CD14-positive monocyte (primary cell): ENCODE measurements at regions not wholly inside any gene's neighbourhood (a gene's known extent, or its start where the extent isn't known, plus 50 kb on each side); places are given as distances from the start of the nearest gene placed in this dataset.

ENCODE experiments used
- DNase-seq, 3 donors: peaks; one replicate each; pipeline ENCODE4 v3.0.0-alpha.2; 2011 to 2022
- H2AFZ ChIP-seq: 2 replicates; pipeline ENCODE4 v1.6.0; 2012; ENCODE audit warnings: mild to moderate bottlenecking, low read depth, low read length, inconsistent platforms; ENCODE audit not compliant: insufficient read depth, poor library complexity, severe bottlenecking
- H3K27ac ChIP-seq, 2 donors: 1 replicate in 1 of 2; 2 replicates in 1 of 2; pipeline ENCODE4 v1.5.1; 2012 to 2013; ENCODE audit warnings: low read length in 2 of 2, control low read depth in 1 of 2, inconsistent platforms in 1 of 2, low read depth in 1 of 2, mild to moderate bottlenecking in 1 of 2
- H3K27me3 ChIP-seq, 2 donors: one replicate each; pipeline versions ENCODE4 v1.6.0 to v1.6.1; 2011 to 2013; ENCODE audit warnings: low read length in 2 of 2; ENCODE audit not compliant: control insufficient read depth in 2 of 2, insufficient read depth in 2 of 2
- H3K36me3 ChIP-seq, 2 donors: replicated peaks in 1 of 2; 1 replicate in 1 of 2; 2 replicates in 1 of 2; pipeline versions ENCODE4 v1.5.1 to v1.6.1; 2012 to 2013; ENCODE audit warnings: low read length in 2 of 2, control low read depth in 1 of 2, inconsistent platforms in 1 of 2, mild to moderate bottlenecking in 1 of 2; ENCODE audit not compliant: insufficient read depth in 2 of 2, control insufficient read depth in 1 of 2
- H3K4me1 ChIP-seq, 2 donors: 1 replicate in 1 of 2; 2 replicates in 1 of 2; pipeline versions ENCODE4 v1.5.1 to v1.6.1; 2012 to 2013; ENCODE audit warnings: low read length in 2 of 2, control low read depth in 1 of 2, inconsistent platforms in 1 of 2, mild to moderate bottlenecking in 1 of 2, moderate library complexity in 1 of 2; ENCODE audit not compliant: insufficient read depth in 2 of 2, control insufficient read depth in 1 of 2
- H3K4me2 ChIP-seq: replicated peaks from 2 replicates; pipeline ENCODE3; 2012; ENCODE audit warnings: low read length, moderate library complexity, mild to moderate bottlenecking; ENCODE audit not compliant: poor library complexity, severe bottlenecking; ENCODE audit errors: extremely low read depth
- H3K4me3 ChIP-seq, 3 experiments: fragments of 200-600 bp in 1 of 3; sonication (generic) in 1 of 3; replicated peaks in 1 of 3; 1 replicate in 2 of 3; 2 replicates in 1 of 3; pipeline ENCODE4 v1.5.1; 2011 to 2013; ENCODE audit warnings: low read length in 3 of 3, mild to moderate bottlenecking in 3 of 3, control low read depth in 2 of 3, low read depth in 2 of 3, inconsistent platforms in 1 of 3, moderate library complexity in 1 of 3
- H3K79me2 ChIP-seq: 2 replicates; pipeline ENCODE4 v1.6.0; 2012; ENCODE audit warnings: mild to moderate bottlenecking, control low read depth, inconsistent platforms, low read length, moderate library complexity; ENCODE audit not compliant: insufficient read depth
- H3K9ac ChIP-seq: 2 replicates; pipeline ENCODE4 v1.6.0; 2017; ENCODE audit warnings: low read length, mild to moderate bottlenecking; ENCODE audit not compliant: insufficient read depth, poor library complexity, severe bottlenecking
- H3K9me3 ChIP-seq, 2 donors: replicated peaks in 1 of 2; 1 replicate in 1 of 2; 2 replicates in 1 of 2; pipeline versions ENCODE4 v1.5.1 to v1.6.1; 2012 to 2013; ENCODE audit warnings: low read length in 2 of 2, control low read depth in 1 of 2; ENCODE audit not compliant: control insufficient read depth in 1 of 2, insufficient read depth in 1 of 2
- H4K20me1 ChIP-seq: 2 replicates; pipeline ENCODE4 v1.6.0; 2012; ENCODE audit warnings: mild to moderate bottlenecking, low read length, control low read depth, moderate library complexity; ENCODE audit not compliant: insufficient read depth
- H3K27ac Mint-ChIP-seq, 7 donors: one replicate each; pipeline ENCODE4 v1.8.0; 2020; ENCODE audit warnings: mild to moderate bottlenecking in 7 of 7, mixed read lengths in 7 of 7, moderate library complexity in 6 of 7, inconsistent platforms in 2 of 7
- H3K27me3 Mint-ChIP-seq, 3 donors: one replicate each; pipeline ENCODE4 v1.8.0; 2021 to 2022; ENCODE audit warnings: low read depth in 3 of 3, mild to moderate bottlenecking in 3 of 3, mixed read lengths in 3 of 3, moderate library complexity in 3 of 3, inconsistent platforms in 1 of 3
- H3K36me3 Mint-ChIP-seq, 2 donors: one replicate each; pipeline ENCODE4 v1.8.0; 2020; ENCODE audit warnings: mixed read lengths in 2 of 2, inconsistent platforms in 1 of 2, mild to moderate bottlenecking in 1 of 2
- H3K4me1 Mint-ChIP-seq: one replicate; pipeline ENCODE4 v1.8.0; 2020; ENCODE audit warnings: mild to moderate bottlenecking, mixed read lengths
- H3K4me3 Mint-ChIP-seq, 2 donors: one replicate each; pipeline ENCODE4 v1.8.0; 2020; ENCODE audit warnings: mild to moderate bottlenecking in 2 of 2, mixed read lengths in 2 of 2, moderate library complexity in 1 of 2
- H3K9me3 Mint-ChIP-seq, 7 donors: one replicate each; pipeline ENCODE4 v1.8.0; 2020 to 2022; ENCODE audit warnings: mixed read lengths in 7 of 7, mild to moderate bottlenecking in 6 of 7, moderate library complexity in 6 of 7, inconsistent platforms in 2 of 7
- WGBS: methylation state at CpG from one replicate; pipeline ENCODE4 v1.1.5; 2013; ENCODE audit warnings: missing lambda C conversion rate; ENCODE audit not compliant: insufficient coverage; 5-methylcytosine and 5-hydroxymethylcytosine counted together
- intact Hi-C, 2 donors: fragments of 100-400 bp; cut with micrococcal nuclease; formaldehyde crosslinking; loops; one replicate each; pipeline versions ENCODE4 v1.15.0 to v1.15.1; 2023
- TF ChIP-seq, protein P1 (sequence below): fragments of 200-600 bp; IDR thresholded peaks from one replicate; pipeline ENCODE4 v1.8.0; 2022; ENCODE audit warnings: antibody characterized with exemption, mild to moderate bottlenecking

- H2AFZ ChIP-seq, result peak overlapping the region; percentile 3
- peaks cover 4% of the 10 kb centered on the region for H3K4me1 Mint-ChIP-seq
- peaks cover 0 to 3% (median 0%) of the 10 kb centered on the region in 3 donors for H3K27me3 Mint-ChIP-seq
- no peaks in the 10 kb centered on the region for H3K27me3 ChIP-seq
- no peaks in the 10 kb centered on the region for H3K36me3 Mint-ChIP-seq
- no peak overlapping the region for H3K27ac ChIP-seq
- 0% methylated on average over 1 of the region's 1 CpG for WGBS
- peak overlapping the region in 4 of 7 donors; percentile 6 to 32 (median 20) for H3K27ac Mint-ChIP-seq
- H3K4me3 ChIP-seq, result no peak overlapping the region
- H3K9me3 Mint-ChIP-seq, result peaks cover 3 to 17% (median 9%) of the 10 kb centered on the region in 7 donors
- H3K36me3 ChIP-seq, result no peaks in the 10 kb centered on the region
- intact Hi-C loops, result no loop called here
- H3K79me2 ChIP-seq, result no peaks in the 10 kb centered on the region
- H3K4me3 Mint-ChIP-seq, result no peak overlapping the region
- H3K4me1 ChIP-seq, result no peaks in the 10 kb centered on the region
- H3K9ac ChIP-seq, result no peak overlapping the region
- H4K20me1 ChIP-seq, result no peaks in the 10 kb centered on the region
- peaks cover 0 to 8% of the 10 kb centered on the region in 2 donors for H3K9me3 ChIP-seq
- TF ChIP-seq, protein P1, sequence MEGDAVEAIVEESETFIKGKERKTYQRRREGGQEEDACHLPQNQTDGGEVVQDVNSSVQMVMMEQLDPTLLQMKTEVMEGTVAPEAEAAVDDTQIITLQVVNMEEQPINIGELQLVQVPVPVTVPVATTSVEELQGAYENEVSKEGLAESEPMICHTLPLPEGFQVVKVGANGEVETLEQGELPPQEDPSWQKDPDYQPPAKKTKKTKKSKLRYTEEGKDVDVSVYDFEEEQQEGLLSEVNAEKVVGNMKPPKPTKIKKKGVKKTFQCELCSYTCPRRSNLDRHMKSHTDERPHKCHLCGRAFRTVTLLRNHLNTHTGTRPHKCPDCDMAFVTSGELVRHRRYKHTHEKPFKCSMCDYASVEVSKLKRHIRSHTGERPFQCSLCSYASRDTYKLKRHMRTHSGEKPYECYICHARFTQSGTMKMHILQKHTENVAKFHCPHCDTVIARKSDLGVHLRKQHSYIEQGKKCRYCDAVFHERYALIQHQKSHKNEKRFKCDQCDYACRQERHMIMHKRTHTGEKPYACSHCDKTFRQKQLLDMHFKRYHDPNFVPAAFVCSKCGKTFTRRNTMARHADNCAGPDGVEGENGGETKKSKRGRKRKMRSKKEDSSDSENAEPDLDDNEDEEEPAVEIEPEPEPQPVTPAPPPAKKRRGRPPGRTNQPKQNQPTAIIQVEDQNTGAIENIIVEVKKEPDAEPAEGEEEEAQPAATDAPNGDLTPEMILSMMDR, result no peak
- no peak overlapping the region for H3K4me2 ChIP-seq
- no peak for DNase-seq
These were observed 142.9 kb downstream of the FASLG start for GRCh38 chr1:172801771-172802322.

GRCh38 chr1:172809750-172810149 lies 150.8 kb downstream of the FASLG start:
- TF ChIP-seq, protein P1, result no peak

More at GRCh38 chr1:172809750-172810149, 150.8 kb downstream of the FASLG start:
- peaks cover 0 to 3% (median 0%) of the 10 kb centered on the region in 3 donors for H3K27me3 Mint-ChIP-seq
- H3K9me3 ChIP-seq, result no peaks in the 10 kb centered on the region
- no peak overlapping the region for H3K27ac ChIP-seq
- no peak overlapping the region for H3K4me2 ChIP-seq
- H4K20me1 ChIP-seq, result no peaks in the 10 kb centered on the region
- intact Hi-C loops, result loop anchor here in 1 of 2 donors (10.0 kb wide), 2 partner anchors 315 to 385 kb away; no protein-coding TSS in a partner anchor
- peaks cover 0 to 11% (median 3%) of the 10 kb centered on the region in 7 donors for H3K9me3 Mint-ChIP-seq
- H2AFZ ChIP-seq, result no peak overlapping the region
- no peak for DNase-seq
- no peak overlapping the region for H3K4me3 Mint-ChIP-seq
- H3K4me1 ChIP-seq, result no peaks in the 10 kb centered on the region
- WGBS, result no CpG with 5 or more reads among the region's 1 CpG
- H3K4me1 Mint-ChIP-seq, result peaks cover 2% of the 10 kb centered on the region
- H3K36me3 Mint-ChIP-seq, result no peaks in the 10 kb centered on the region
- H3K4me3 ChIP-seq, result no peak overlapping the region
- H3K79me2 ChIP-seq, result no peaks in the 10 kb centered on the region
- H3K36me3 ChIP-seq, result no peaks in the 10 kb centered on the region
- H3K27me3 ChIP-seq, result no peaks in the 10 kb centered on the region
- H3K27ac Mint-ChIP-seq, result no peak overlapping the region
- H3K9ac ChIP-seq, result no peak overlapping the region
